ENCODE measurements at regions not wholly inside any gene's neighbourhood (a gene's known extent, or its start where the extent isn't known, plus 50 kb on each side); places are given as distances from the start of the nearest gene placed in this dataset.

DNA sequence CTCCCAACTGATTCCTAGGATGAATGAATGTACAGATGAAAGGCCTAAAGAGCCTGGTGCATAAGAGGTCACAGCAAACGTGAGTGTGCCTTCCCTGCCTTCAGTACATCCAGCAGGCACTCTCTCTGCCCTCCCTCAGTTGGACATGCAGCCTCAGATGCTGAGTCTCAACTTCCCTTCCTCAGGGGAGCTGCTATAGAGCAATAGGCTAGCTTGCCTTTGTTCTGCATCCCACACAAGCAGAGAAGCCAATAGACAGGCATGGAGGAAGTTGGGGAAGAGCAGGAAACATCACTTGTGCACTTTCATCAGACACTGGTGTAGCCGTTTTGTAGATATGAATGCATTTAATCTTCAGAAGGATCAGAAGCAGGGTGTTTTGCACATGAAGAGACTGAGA is 147.5 kb upstream of the THBS1 start:
- H3K27me3 ChIP-seq (ENCODE audit: low read depth, low read length), result no peaks in the 10 kb centered on the region
- peaks cover 5 to 11% of the 10 kb centered on the region in 2 donors for H3K4me1 ChIP-seq (ENCODE audit: control insufficient read depth in 1 of 2, insufficient read depth in 2 of 2, low read length in 2 of 2)
- no peaks in the 10 kb centered on the region for H3K36me3 ChIP-seq (ENCODE audit: control insufficient read depth in 1 of 2, insufficient read depth in 2 of 2, low read length in 2 of 2)
- H3K9me3 ChIP-seq (ENCODE audit: control insufficient read depth in 1 of 2, low read length in 2 of 2), result no peaks in the 10 kb centered on the region
- no peak overlapping the region for H3K4me3 ChIP-seq (ENCODE audit: low read depth in 1 of 2, low read length in 2 of 2)
- H3K27ac ChIP-seq (ENCODE audit: low read length), result peak overlapping the region; percentile 21

DNA sequence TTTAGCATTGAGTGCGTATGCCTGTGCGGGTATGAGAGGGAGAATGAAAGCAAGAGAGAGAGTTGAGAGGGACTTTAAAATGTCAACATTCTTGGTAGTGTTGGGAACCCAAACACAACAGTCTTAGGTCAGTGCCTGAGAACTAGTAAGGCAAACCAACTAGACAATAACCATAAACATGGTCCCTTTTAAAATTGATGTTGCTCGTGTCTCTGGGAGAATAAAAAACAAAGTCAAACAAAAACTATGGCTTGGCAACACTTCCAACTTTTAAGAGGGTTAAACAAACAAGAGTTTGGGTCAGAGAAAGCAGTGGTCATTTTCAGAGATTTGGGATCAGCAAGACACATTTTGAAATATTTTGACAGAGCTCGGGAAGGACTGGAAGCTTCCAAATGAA is 146.7 kb upstream of the THBS1 start:
- peak overlapping the region; percentile 41 for H3K27ac ChIP-seq (ENCODE audit: low read length)
- peaks cover 5 to 11% of the 10 kb centered on the region in 2 donors for H3K4me1 ChIP-seq (ENCODE audit: control insufficient read depth in 1 of 2, insufficient read depth in 2 of 2, low read length in 2 of 2)
- no peaks in the 10 kb centered on the region for H3K9me3 ChIP-seq (ENCODE audit: control insufficient read depth in 1 of 2, low read length in 2 of 2)
- H3K27me3 ChIP-seq (ENCODE audit: low read depth, low read length), result no peaks in the 10 kb centered on the region
- H3K4me3 ChIP-seq (ENCODE audit: low read depth in 1 of 2, low read length in 2 of 2), result no peak overlapping the region
- no peaks in the 10 kb centered on the region for H3K36me3 ChIP-seq (ENCODE audit: control insufficient read depth in 1 of 2, insufficient read depth in 2 of 2, low read length in 2 of 2)

DNA sequence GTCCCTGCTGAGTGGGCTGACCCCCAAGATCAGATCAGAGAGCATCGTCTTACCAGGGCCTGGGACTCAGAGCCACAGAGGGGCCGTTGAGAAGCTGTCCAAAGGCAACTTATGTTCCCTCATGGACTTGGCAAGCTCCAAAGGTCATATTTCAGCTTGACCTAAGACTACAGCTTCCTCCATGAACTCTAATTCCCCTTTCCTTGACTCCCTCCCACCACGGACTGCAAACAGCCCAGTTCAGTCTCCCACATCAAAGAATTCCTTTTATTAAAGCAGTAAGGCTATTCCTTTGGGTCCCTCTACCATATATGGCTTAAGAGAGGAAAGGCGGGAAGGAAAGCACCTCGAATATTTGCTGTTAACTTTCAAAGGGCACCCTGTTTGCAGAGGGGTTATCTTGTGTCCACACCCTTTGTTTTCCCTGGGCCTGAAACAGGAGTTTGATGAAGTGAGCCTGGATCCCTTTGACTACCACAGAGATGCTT is 146.1 kb upstream of the THBS1 start:
- H3K27ac ChIP-seq (ENCODE audit: low read length), result peak overlapping the region; percentile 41
- H3K27me3 ChIP-seq (ENCODE audit: low read depth, low read length), result no peaks in the 10 kb centered on the region
- no peak overlapping the region for H3K4me3 ChIP-seq (ENCODE audit: low read depth in 1 of 2, low read length in 2 of 2)
- H3K4me1 ChIP-seq (ENCODE audit: control insufficient read depth in 1 of 2, insufficient read depth in 2 of 2, low read length in 2 of 2), result peaks cover 5 to 11% of the 10 kb centered on the region in 2 donors
- H3K9me3 ChIP-seq (ENCODE audit: control insufficient read depth in 1 of 2, low read length in 2 of 2), result no peaks in the 10 kb centered on the region
- H3K36me3 ChIP-seq (ENCODE audit: control insufficient read depth in 1 of 2, insufficient read depth in 2 of 2, low read length in 2 of 2), result no peaks in the 10 kb centered on the region

DNA sequence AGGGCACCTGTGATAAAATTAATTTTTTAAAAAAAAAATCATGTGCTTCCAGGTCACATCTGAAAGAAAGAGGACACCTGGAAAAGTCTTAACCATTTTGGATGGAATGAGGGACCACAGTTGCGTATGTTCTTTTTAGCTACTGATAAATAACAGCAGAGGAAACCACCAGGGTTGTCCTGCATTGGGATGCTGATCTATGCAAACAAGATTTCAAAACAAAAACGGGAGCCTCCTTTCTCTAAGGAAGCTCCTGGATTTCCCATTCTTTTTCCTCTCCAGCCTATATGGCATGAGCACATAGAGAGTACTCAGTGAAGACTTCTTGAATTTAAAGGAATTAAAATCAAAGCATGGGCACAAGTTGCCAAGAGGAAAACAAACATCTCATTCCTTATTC is 145.6 kb upstream of the THBS1 start:
- Histone ChIP-seq H3K9me3 (ENCODE audit: control insufficient read depth in 1 of 2, low read length in 2 of 2) (no peaks in the 10 kb centered on the region), H3K4me3 (ENCODE audit: low read depth in 1 of 2, low read length in 2 of 2) (no peak overlapping the region), H3K36me3 (ENCODE audit: control insufficient read depth in 1 of 2, insufficient read depth in 2 of 2, low read length in 2 of 2) (no peaks in the 10 kb centered on the region), H3K4me1 (ENCODE audit: control insufficient read depth in 1 of 2, insufficient read depth in 2 of 2, low read length in 2 of 2) (peaks cover 5 to 11% of the 10 kb centered on the region in 2 donors), H3K27ac (ENCODE audit: low read length) (no peak overlapping the region), H3K27me3 (ENCODE audit: low read depth, low read length) (no peaks in the 10 kb centered on the region)

DNA sequence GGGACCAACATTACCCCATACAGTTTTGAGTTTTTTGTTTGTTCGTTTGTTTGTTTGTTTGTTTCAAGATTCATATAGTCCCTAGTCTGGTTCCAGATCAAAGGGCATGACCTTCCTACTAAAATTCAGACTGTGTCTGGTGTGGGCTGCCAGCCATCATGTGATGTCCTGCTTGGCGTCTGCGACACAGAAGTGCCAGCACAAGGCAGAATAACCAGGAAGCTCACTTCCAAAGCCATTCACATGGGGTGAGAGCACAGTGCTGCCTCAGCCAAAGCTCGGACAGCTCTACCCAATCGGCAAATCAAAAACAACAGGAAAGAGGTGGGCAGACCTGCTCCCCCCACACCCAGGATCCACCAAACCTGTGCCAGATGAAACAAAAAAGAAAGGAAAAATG is 142.6 kb upstream of the THBS1 start:
- H3K9me3 ChIP-seq (ENCODE audit: control insufficient read depth in 1 of 2, low read length in 2 of 2), result no peaks in the 10 kb centered on the region
- peaks cover 5 to 7% of the 10 kb centered on the region in 2 donors for H3K4me1 ChIP-seq (ENCODE audit: control insufficient read depth in 1 of 2, insufficient read depth in 2 of 2, low read length in 2 of 2)
- no peak overlapping the region for H3K27ac ChIP-seq (ENCODE audit: low read length)
- no peaks in the 10 kb centered on the region for H3K27me3 ChIP-seq (ENCODE audit: low read depth, low read length)
- H3K4me3 ChIP-seq (ENCODE audit: low read depth in 1 of 2, low read length in 2 of 2), result no peak overlapping the region
- no peaks in the 10 kb centered on the region for H3K36me3 ChIP-seq (ENCODE audit: control insufficient read depth in 1 of 2, insufficient read depth in 2 of 2, low read length in 2 of 2)

DNA sequence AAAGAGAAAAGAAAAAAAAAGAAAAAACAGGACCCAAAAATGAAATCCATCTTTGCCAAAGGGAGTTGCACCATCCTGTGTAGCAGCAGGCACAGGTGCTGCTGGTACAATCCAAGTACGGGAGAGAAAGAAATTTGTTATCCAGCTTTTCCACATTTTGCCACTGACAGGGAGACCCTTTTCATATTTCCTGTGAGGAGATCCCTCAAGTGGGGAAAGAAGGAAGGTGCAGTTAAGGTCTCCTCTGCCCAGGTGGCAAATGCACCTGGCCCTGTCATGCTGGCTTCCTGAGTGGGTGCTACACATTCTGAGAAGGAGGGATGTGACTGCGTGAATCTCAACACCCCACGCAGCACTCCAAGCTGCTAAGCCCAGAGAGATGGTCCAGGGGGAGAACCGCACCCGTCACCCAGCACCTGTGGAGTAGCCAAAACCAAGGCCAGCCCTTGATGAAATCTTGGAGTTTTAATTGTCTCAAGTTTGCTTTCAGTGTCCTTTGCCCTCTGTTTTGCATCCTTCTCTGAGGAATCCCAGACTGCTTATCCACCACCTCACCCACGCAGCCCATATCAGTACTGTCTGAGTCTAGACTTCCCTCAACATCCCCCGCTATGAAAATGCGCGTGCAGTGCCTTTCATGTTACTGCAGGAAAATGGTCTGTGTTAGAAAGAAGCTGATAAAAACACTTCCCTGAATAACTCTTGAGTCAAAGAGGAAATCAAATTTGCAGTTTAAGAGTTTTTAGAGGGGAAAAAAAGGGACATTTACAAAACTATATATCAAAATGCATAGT is 141.9 kb upstream of the THBS1 start:
- Histone ChIP-seq H3K27me3 (ENCODE audit: low read depth, low read length) (no peaks in the 10 kb centered on the region), H3K27ac (ENCODE audit: low read length) (no peak overlapping the region), H3K4me1 (ENCODE audit: control insufficient read depth in 1 of 2, insufficient read depth in 2 of 2, low read length in 2 of 2) (peaks cover 3 to 5% of the 10 kb centered on the region in 2 donors)

DNA sequence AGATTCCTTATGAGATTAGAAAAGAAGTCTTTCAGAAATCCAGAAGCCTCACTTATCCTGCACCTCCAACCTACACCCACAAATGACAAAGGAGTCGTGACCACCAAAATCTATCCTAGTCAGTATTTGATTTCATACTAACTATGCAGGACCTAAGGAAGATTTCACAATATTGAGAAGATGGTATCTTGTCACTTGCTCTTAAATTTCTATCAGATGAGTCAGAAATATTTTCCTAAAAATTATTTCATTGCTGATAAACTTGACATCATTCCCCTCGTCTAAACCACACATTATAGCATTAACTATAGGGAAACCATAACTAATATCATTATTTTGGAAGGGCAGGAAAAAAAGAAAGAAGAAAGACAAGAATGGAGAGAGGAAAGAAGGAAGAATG is 138.0 kb upstream of the THBS1 start:
- Histone ChIP-seq H3K27ac (ENCODE audit: low read length) (no peak overlapping the region), H3K27me3 (ENCODE audit: low read depth, low read length) (no peaks in the 10 kb centered on the region), H3K4me3 (ENCODE audit: low read depth in 1 of 2, low read length in 2 of 2) (no peak overlapping the region), H3K9me3 (ENCODE audit: control insufficient read depth in 1 of 2, low read length in 2 of 2) (no peaks in the 10 kb centered on the region), H3K36me3 (ENCODE audit: control insufficient read depth in 1 of 2, insufficient read depth in 2 of 2, low read length in 2 of 2) (no peaks in the 10 kb centered on the region), H3K4me1 (ENCODE audit: control insufficient read depth in 1 of 2, insufficient read depth in 2 of 2, low read length in 2 of 2) (no peaks in the 10 kb centered on the region)

More for the DNA sequence above, 141.9 kb upstream of the THBS1 start:
- Histone ChIP-seq H3K36me3 (ENCODE audit: control insufficient read depth in 1 of 2, insufficient read depth in 2 of 2, low read length in 2 of 2) (no peaks in the 10 kb centered on the region), H3K9me3 (ENCODE audit: control insufficient read depth in 1 of 2, low read length in 2 of 2) (no peaks in the 10 kb centered on the region), H3K4me3 (ENCODE audit: low read depth in 1 of 2, low read length in 2 of 2) (no peak overlapping the region)

DNA sequence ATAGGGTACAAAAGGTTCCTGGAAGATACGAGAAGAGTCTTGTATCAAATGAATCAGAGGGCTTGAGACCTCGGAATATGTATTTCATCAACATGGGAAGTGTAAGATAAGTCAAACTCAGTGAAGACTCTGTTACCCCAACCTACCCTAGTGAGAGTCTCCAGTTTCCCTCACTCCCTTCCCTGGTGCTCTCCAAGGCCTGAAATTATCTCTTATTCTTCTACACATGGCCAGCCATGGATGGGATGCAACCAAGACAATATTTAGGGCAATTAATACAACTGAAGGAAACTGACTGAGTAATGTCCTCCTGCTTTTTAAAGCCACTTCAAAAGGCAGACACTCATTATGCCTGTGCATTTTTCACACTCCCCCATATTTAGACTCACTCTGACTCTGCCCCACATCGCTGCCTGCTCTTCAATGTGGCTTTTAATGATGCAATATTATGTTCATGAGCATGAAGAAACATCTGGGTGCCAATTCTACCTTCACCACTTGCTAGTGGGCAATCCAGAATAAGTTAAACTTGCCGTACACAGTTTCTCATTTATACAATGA is 137.1 kb upstream of the THBS1 start:
- Histone ChIP-seq H3K4me1 (ENCODE audit: control insufficient read depth in 1 of 2, insufficient read depth in 2 of 2, low read length in 2 of 2) (no peaks in the 10 kb centered on the region), H3K27me3 (ENCODE audit: low read depth, low read length) (no peaks in the 10 kb centered on the region), H3K4me3 (ENCODE audit: low read depth in 1 of 2, low read length in 2 of 2) (no peak overlapping the region), H3K36me3 (ENCODE audit: control insufficient read depth in 1 of 2, insufficient read depth in 2 of 2, low read length in 2 of 2) (no peaks in the 10 kb centered on the region), H3K9me3 (ENCODE audit: control insufficient read depth in 1 of 2, low read length in 2 of 2) (no peaks in the 10 kb centered on the region), H3K27ac (ENCODE audit: low read length) (no peak overlapping the region)

DNA sequence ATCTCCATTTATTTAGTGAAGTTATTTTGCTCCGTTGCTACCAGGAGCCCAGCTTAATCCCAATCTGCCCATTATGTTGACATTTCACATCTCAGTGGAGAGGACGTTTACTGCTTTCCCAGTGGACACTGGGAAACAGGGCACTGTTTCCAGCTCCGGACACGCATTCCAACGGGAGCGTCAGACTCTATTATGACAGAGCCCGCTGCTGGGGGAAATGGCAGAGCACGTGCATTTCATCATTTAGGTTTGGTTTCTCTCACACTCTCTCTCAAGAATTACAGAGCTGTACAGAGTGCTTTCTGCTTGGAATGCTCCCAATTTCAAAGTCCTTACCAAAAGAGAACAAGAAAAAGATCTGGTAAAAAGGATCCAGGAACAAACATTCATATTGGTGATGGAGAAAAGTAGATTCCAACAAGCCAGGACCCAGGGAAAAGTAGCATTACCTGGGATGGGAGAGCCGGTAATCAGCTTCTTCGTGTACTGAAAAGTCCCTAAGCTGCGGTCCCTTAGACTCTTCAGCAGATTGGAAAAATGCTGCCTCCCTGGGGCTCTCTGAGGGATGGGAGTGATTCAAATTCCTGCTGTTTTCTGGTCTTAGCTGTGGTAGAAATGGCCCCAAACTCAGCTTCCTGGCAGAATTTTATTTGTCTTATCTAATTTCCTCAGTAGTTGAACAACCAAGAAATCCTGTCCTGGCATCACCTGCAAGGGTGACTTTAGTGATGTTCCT is 136.0 kb upstream of the THBS1 start:
- Histone ChIP-seq H3K36me3 (ENCODE audit: control insufficient read depth in 1 of 2, insufficient read depth in 2 of 2, low read length in 2 of 2) (no peaks in the 10 kb centered on the region), H3K27me3 (ENCODE audit: low read depth, low read length) (no peaks in the 10 kb centered on the region), H3K27ac (ENCODE audit: low read length) (no peak overlapping the region), H3K9me3 (ENCODE audit: control insufficient read depth in 1 of 2, low read length in 2 of 2) (no peaks in the 10 kb centered on the region), H3K4me3 (ENCODE audit: low read depth in 1 of 2, low read length in 2 of 2) (no peak overlapping the region), H3K4me1 (ENCODE audit: control insufficient read depth in 1 of 2, insufficient read depth in 2 of 2, low read length in 2 of 2) (no peaks in the 10 kb centered on the region)

DNA sequence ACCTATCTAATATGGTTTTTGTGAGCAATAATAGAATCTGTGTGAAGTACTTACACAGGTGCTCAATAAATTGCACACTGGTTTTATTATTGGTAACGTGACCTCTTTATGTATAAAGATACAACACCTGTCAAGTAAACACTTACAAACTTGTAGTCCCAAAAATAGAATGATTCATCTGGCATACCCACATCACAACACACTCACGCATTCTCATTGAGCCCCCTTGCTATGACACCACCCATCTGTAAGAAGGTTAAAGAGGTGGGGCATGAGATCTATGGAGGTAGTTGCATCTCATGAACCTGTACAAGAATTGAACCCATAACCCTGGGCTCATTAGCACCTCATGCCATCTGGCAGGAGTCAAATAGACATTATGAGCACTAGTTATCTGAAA is 134.9 kb upstream of the THBS1 start:
- Histone ChIP-seq H3K36me3 (ENCODE audit: control insufficient read depth in 1 of 2, insufficient read depth in 2 of 2, low read length in 2 of 2) (no peaks in the 10 kb centered on the region), H3K27me3 (ENCODE audit: low read depth, low read length) (no peaks in the 10 kb centered on the region), H3K4me1 (ENCODE audit: control insufficient read depth in 1 of 2, insufficient read depth in 2 of 2, low read length in 2 of 2) (no peaks in the 10 kb centered on the region), H3K27ac (ENCODE audit: low read length) (no peak overlapping the region), H3K4me3 (ENCODE audit: low read depth in 1 of 2, low read length in 2 of 2) (no peak overlapping the region), H3K9me3 (ENCODE audit: control insufficient read depth in 1 of 2, low read length in 2 of 2) (no peaks in the 10 kb centered on the region)

DNA sequence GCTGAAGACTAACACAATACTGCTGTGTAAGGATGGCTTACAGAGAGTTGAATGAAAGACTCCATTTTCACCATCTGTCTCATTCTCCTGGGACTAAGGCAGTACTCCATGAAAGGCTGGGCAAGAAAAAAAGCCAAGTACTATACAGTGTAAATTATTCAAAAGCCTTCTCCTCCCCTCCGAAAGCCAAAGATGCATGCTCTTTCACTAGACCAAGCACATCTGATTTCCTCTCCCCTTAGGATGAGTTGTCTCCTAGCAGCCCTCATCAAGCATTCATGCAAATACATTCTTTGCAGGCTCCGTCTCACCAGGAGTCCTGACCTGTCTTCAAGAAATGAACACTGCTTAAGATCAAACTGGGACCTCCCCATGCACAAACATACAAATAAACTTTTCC is 133.5 kb upstream of the THBS1 start:
- Histone ChIP-seq H3K27ac (ENCODE audit: low read length) (no peak overlapping the region), H3K27me3 (ENCODE audit: low read depth, low read length) (no peaks in the 10 kb centered on the region), H3K4me3 (ENCODE audit: low read depth in 1 of 2, low read length in 2 of 2) (no peak overlapping the region), H3K4me1 (ENCODE audit: control insufficient read depth in 1 of 2, insufficient read depth in 2 of 2, low read length in 2 of 2) (peaks cover 0 to 4% of the 10 kb centered on the region in 2 donors), H3K36me3 (ENCODE audit: control insufficient read depth in 1 of 2, insufficient read depth in 2 of 2, low read length in 2 of 2) (no peaks in the 10 kb centered on the region), H3K9me3 (ENCODE audit: control insufficient read depth in 1 of 2, low read length in 2 of 2) (no peaks in the 10 kb centered on the region)

All from muscle layer of duodenum (tissue), 2 donors.